ENCODE measurements at regions not wholly inside any gene's neighbourhood (a gene's known extent, or its start where the extent isn't known, plus 50 kb on each side); places are given as distances from the start of the nearest gene placed in this dataset.

DNA sequence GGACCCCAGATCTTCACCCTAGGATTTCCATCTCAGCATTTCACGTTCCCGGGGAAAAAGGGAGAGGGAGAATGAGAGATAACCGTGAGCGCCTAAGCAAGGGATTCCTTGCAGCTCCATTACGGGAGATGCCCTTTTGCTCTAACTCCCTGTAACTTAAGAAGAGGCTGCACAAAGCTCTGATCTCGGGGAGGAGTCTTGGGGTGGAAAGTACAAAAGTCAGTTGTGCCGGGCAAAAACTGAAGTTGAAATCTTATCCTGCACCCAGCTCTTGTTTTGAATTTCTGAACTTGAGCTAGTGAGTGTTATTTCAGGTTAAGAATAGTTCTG, 256.4 kb upstream of the SOX21 start:
- no peak for DNase-seq (ENCODE audit: low spot score)

DNA sequence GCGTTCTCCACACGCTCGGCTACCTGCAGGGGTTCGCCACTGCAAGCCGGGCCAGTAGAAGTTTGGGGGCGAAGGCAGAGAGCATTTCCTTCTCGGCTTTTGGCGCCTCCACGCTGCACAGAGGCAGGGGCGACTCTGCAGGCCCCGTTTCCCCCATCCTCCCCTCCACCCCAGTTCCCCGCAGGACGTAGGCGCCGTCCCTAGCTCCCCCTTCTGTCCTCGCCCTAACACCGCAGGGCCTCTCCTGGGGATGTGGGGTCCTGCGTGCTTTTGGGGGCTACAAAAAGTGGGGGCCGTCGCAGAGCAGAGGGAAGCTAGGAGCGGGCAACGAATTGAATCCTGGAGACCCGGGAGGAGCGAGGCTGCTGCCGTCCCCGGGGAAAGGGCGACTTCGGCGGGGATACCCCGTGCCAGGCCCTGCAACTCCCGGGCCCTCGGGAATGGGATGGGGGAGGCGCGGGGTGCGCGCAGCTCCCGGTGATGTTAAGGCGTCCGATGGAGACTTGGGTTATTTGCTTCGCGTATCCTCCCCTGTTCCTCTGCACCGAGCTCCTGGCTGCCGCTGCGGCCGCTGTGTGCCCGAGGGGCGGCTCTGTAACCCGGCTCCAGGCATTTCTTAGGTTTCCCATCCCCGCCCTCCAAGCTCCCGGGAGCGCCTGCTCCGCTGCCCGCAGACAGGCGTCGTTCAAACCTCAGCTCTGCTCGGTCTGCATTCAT, 255.9 kb upstream of the SOX21 start:
- DNase-seq (ENCODE audit: low spot score): peak; percentile 70

DNA sequence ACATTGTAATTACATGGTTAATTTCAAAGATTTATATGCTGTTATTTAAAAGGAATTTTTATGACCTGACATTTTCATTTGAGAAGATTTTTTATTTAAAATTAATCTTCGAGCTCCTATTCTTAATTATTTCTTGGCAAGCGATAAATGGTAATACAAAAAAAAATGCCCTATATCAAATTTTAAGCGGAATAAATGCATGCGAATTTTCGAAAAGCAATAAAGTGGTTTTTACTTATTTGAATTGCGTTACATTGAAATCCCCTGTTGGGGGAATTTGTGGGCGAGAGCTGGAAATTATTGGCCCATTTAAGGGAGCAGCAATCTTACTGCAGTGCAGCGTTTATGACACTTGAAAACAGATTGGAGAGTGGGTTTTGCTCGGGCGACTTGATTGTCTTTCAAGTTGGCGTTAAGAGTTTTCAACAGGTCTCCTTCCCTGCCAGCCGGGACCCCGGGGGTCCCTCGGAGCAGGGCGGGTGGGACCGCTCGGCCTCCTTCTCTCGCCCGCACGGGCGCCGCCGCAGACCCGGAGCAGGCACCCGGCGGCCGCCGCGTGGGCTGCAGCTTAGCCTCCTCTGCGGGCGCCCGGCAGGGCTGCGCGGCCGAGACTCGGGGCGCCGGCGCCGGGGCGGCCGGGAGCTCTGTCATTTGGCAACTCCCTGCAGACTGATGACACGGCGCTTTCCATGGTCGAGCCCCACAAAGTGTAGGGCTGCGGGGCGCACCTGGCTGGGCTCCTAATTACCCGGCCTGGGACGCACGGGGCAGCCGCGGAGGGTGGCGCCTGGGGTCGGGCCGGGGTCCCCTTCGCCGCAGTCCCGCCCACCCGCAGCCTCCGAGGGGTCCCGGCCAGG, 255.1 kb upstream of the SOX21 start:
- DNase-seq (ENCODE audit: low spot score): peak; percentile 86

DNA sequence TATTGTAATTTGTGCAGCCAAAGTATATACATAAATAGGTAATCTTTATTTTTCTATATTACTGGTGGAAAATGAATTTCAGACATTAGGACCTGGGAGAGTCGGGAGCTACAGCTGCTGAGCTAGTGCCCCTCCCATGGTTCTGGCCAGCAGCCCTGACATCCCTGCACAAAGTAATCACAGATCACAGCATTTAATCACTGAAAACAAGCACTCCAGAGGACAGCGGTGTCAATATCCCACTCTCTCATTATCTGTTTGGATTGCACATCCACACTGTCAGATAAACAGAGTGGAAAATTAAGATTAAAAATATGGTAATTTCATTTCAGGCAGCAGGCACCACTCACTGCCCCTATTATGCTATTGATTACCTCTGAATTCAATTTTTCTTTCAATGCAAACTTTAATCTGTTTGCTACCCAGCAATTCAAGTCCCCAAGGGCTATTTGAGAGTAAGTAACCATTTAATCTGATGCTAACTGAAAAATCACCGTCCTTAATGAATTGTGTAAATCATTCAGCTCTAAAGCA, 254.1 kb upstream of the SOX21 start:
- DNase-seq (ENCODE audit: low spot score): no peak

DNA sequence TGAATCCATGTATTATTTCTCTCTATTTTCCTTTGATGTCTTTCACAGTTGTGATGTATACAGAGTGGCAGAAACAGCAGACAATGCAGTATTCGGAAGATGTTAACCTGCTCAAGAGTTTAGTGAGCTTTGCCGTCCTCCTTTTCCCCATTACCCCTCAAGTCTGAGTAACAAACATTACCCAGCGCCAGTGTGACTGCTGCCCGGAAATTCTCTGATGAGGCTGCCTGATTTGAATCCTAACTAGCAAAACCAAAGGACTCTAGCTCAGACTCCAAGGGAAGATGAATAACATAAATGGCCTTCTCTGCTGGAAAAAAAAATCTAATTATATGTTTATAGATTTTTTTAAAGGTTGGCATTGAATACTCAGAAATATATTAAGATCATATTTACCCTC, 247.3 kb upstream of the SOX21 start:
- DNase-seq (ENCODE audit: low spot score): no peak

DNA sequence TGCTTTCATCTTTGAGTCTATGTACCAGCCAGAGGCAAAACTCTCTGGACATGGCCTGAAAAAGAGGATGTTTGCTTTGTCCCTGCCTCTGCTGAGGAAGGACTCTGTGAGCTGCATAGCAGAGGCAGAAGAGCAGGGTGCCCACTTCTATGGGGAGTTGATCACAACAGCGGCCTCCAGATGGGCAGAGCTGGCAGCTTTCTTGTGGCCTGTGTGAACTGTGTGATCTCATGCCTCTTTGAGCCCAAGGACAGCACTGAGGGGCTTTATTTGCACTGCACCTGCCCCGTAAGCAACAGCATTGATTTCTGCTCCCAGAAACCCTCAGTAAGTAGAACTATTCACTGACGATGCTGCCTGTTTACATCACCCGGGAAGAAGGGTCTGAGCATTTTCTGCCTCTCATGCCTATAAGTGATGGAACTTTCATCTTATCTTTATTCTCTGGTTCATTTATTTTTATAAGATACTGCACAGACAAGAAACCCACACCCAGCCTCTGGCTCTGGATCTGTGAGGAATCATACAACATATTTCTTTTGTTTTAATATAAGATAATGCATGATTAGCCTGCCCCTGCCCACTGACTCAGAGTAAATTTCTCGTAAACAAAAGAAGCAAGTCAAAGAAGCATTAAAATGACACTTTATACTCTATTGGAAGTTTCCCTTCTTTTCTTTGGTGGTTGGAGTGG, 244.2 kb upstream of the SOX21 start:
- DNase-seq (ENCODE audit: low spot score): no peak

DNA sequence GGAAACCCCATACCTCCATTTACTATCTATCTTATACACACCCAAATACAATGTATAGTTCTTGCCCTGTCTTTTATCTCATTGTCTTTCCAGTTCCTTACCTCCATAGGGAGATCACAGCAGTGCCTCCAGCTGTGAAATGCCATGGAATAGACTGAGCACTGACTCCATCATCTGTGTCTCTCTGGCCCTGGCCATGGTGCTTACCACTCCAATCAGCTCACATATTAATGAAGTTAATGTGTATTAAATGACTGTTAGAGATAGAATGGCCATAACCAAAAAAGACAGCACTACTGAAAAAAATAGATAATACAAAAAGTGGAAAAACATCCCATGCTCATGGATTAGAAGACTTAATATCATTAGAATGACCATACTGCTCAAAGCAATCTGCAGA, 240.4 kb upstream of the SOX21 start:
- DNase-seq (ENCODE audit: low spot score): no peak

DNA sequence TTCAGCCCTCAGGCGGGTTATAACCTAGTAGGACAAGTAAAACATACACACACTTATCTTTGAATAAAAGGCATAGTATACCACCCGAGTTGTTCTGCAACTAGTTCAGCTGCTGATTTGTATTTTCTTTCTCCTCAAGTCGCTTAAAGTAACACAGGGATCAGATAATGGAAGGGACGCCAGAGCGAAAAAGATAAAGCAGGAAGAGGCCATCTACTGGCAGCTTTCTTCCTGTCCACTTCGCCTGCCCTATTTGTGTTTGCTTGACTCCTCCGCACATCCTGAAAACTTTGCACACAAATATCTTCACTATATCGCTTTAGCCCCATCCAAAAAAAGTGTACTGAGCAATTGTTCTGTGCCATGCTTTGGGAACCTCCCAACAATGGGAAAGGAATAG, 238.0 kb upstream of the SOX21 start:
- peak; percentile 38 for DNase-seq (ENCODE audit: low spot score)

DNA sequence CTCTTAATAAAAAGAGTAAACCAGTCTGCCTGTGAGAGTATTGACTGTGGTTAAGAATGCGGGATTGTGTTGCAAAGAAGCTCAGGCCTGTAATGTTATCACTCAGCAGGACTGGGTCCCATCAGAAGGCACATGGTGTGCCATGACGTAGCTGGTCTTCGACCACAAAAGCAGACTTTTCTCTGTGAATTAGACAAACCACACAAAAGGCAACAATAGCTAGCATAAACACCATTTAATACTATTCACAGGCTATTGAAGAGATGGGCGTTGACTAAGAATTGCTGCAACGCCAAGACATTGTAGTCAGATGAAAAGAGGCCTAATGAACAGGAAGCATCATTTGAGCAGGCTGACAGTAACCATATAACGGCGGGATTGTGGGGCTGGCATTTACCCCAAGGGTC, 235.6 kb upstream of the SOX21 start:
- DNase-seq (ENCODE audit: low spot score): no peak

DNA sequence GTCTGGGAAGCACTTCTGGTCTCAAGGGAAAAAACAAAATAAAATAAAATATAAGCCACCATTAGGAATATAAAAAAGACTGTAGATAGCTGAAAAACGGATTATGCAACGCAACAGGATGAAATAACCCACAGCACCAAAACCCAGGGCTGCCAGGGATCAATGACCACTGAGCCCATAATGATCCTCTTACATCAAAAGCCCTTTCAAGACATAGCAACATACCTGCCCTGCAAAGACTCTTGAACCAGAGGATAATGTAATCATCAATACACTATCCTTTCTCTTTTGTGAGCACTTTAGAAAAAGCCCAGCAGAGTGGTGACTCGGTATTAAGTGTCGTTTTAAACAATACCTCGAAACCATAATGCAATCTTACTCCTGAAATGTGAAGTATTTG, 235.0 kb upstream of the SOX21 start:
- DNase-seq (ENCODE audit: low spot score): no peak

DNA sequence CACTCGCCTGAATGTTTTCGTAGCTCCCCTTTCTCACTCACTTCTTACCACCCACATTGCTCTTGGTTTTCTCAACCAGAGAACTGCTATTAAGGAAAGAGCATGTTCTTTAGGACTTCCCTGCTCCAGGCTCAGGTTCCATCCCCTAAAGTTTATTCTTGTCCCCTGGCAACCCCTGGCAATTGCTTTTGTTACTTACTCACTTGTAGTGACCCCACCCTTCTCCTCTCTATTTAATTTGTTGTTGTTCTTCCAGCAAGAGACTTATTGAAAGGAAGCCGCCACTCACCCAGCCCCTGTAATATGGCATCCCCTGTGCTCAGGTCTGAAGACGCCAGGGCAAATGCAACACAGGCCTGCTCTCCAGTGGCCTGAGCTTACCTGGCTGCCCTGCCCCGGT, 233.7 kb upstream of the SOX21 start:
- DNase-seq (ENCODE audit: low spot score): no peak

DNA sequence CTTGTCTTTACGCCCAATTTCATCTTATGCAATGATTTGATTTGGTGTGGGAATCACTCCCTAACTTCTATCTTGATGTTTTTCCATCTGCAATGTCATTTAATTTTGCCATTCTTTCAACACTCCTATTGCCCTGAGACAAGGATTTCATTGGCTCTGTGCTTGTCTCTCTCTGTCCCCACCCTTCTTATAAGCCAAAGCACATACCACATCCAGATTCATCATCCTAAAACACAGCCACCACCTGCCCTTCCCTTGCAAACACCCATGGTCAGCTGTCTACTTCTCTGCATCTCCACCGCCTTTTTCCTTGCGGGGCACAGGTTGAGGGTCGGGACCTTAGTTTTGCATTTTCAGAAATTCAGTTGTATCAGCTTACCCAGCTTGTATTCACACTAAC, 225.8 kb upstream of the SOX21 start:
- DNase-seq (ENCODE audit: low spot score): no peak

DNA sequence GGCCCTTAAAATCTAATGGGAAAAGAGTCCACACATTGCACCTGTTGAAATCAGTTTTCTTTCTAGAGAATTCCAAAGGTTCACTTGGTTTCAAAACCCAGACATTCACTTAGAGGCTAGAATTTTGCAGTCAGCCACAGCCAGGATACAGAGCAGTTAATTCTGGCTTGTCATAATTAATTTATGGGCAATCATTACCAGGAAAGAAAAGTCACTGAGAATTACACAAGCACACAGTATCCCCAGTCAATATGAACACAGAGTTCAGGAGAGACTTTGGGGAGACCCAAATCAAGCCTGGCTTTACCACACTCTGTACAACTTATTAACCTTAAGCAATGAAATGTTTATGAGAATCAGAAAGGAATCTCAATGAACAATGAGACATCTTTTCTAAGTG, 224.3 kb upstream of the SOX21 start:
- DNase-seq (ENCODE audit: low spot score): no peak

DNA sequence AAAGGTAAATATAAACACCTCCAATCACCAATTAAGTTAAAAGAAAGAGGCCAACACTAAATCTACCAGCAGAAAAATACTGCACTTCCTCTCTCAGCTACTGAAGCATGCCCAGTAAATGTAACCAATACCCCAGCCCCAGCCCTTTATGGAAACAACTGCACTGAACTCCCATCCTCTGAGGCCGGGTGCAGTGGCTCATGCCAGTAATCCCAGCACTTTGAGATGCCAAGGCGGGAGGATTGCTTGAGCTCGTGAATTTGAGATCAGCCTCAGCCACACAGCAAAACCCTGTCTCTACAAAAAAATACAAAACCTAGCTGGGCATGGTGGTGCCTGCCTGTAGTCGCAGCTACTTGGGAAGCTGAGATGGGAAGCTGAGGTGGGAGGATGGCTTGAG, 221.6 kb upstream of the SOX21 start:
- DNase-seq (ENCODE audit: low spot score): no peak

DNA sequence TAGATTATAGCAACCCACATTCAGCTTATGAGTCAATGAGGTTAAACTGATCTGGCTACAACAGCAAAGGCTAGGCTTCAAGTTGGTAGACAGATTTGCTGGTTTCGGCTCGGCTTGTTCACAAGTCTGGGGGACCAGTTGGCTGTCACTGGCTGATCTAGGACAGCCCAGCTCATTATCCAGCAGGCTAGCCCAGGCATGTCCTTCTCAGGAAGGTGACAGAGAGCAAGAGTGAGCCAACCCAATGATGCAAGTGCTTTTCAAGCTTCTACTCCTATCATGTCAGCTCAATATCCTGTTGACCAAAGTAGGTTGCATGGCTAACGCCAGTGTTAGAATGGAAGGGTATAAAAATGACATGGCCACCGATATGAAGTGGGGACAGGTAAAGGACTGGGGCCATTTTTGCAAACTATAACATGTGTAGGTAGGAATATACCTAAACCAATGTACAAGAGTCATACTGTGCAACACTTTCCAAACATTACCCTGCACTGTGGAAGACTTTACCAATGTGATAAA, 220.9 kb upstream of the SOX21 start:
- DNase-seq (ENCODE audit: low spot score): no peak

DNA sequence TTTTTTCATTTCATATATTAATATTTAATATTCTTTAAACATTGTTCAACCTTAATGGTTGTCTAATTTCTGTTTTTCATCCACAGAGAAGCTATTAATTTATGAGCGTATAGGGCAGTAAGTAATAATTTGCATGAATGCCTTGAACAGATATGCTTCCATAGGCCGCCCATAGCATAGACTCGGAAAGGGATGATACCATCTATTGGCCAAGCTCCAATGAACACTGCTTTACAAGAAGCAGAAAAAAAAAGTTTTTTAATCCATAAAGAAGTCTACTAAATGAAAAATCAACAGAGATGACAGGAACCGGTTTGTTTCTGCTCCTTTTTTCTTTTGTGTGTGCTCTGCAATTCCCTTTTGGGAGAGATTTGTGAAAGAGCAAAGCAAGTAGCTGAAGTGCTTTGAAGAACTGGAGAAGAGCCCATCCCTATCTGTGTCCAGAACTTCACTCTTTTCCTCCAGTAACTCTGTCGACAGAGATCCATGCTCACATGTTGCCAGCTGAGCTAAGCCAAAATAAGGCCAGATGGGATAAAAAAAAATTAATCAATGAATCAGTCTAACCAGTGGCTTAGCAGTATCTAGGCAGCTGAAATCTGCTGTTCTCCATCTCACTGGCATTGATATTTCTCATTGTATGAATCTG, 215.9 kb upstream of the SOX21 start:
- no peak for DNase-seq (ENCODE audit: low spot score)

DNA sequence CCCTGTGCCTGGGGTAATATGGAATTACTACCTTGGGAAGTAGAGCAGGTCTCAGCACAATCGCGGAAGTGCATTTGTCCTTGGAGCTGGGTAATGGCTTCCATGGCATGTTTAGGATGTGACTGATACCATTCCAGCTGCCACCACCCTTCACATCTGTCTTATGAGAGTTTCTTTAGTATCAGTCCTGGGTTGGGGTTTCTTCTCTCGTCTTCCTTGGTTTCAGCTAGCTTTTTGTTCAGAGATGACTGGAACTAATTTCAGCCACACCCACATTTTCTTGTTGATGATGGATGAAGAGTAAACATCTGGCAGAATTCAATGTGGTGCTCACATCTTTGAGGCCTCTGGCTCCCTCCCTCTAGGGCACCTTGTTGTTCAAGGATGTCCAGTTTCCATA, 212.9 kb upstream of the SOX21 start:
- DNase-seq (ENCODE audit: low spot score): no peak

DNA sequence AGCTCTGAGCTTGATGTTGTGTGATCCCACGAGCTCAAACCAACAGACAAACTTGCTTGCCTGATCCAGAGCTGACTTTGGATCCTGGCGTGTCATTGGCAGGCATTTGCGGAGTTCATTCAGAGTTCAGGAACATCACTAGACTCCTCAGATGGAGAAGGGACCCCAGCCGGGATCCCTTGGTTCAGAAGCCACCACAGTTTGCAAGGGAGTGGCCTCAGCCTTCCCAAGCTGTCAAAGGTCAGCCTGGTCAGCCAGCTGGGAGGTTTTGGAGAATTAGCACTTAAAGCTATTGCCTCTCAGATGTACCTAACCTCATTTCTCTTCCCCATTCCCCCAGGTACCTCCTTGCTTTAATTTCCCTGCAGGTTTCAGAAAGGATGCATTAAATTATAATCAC, 208.8 kb upstream of the SOX21 start:
- DNase-seq (ENCODE audit: low spot score): no peak

DNA sequence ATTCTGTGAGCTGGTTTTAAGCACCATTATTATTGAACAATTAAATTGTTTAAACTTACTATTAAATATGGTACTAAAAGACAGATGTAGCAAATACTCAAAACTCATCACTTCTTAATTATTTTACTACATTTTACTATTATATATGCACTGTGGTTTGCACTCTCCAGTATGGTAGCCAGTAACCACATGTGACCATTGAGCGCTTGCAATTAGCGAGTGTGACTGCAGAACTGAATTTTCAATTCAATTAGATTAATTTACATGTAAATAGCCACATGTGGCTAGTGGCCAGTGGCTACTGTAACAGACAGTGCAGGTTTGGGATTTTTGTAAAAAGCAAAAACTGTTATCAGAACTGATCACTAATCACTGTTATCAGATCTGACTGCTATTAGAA, 208.2 kb upstream of the SOX21 start:
- DNase-seq (ENCODE audit: low spot score): no peak

DNA sequence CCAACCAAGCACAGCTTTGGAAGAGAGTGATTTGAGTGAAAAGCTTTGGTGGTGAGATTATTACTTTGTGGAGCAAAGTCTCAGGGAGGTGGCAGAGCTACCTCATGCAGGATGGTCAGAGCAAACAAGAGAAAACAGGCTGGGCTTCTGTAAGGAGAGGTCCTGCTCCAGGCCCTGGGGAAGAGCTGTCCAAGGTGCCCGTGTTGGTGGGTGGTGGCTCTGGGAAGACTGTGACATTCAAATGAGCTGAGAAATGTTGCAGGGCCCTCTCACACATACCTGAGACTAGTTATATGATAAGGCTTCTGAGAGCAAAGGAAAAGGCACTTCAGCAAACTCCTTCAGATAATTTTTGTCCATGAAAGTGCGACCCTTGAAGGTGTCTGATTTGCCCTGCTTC, 205.5 kb upstream of the SOX21 start:
- DNase-seq (ENCODE audit: low spot score): no peak

DNA sequence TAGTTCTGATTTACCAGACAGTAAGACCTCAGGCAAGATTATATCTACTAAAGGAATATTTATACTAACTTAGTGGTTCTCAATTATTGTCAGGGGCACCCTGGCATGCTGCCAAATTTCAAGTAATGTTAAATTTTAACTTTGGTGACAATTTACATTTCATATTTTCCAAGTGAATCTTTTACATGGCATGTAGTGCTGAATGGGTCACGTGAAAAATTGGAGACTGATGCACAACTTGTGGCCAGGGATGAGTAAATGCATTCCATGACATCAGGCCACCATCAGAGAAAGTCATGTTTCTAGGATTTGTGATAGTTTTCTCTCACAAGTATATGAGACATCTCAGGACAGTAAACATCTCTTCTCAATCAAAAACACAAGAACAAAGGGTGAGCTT, 202.6 kb upstream of the SOX21 start:
- DNase-seq (ENCODE audit: low spot score): no peak

DNA sequence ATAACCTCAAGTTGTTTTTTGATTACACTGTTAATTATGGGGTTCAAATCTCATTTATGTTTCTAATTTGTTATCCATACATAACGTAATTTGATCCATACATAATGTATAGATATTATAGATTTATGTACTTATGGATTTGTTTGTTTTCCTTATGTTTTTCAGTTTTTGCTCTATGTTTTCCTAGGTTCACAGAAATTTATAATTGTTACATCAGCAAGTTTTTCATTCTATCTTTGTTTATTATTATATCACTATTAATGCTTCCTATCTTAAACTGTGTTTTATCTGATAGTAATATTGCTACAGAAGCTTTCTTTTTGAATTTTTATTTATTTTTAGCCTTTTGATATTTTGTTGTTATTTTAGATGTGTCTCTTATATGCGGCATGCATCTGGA, 194.3 kb upstream of the SOX21 start:
- DNase-seq (ENCODE audit: low spot score): no peak
